Middle frontal gyrus (tissue), 1 donor: ENCODE measurements at regions not wholly inside any gene's neighbourhood (a gene's known extent, or its start where the extent isn't known, plus 50 kb on each side); places are given as distances from the start of the nearest gene placed in this dataset.
"Not testable (repeated sequence)": the region's sequence is repeated elsewhere in the genome, so short reads cannot be mapped to it uniquely, and the experiment has no call there.

ENCODE experiments used
- DNase-seq: peaks from one replicate; pipeline ENCODE4 v3.0.0-alpha.2; 2015; ENCODE audit warnings: low spot score; ENCODE audit errors: extremely low spot score

GRCh38 chr1:222187566-222188332, 360.2 kb downstream of the HHIPL2 start:
- no peak for DNase-seq

- no peak for DNase-seq
Measured at GRCh38 chr1:222182641-222183040, 365.3 kb downstream of the HHIPL2 start.

GRCh38 chr1:222181191-222181590, 366.7 kb downstream of the HHIPL2 start:
- no peak for DNase-seq

- not testable (repeated sequence) for DNase-seq
Measured at GRCh38 chr1:222177496-222177895, 370.4 kb downstream of the HHIPL2 start.

GRCh38 chr1:222171005-222171404, 376.9 kb downstream of the HHIPL2 start:
- DNase-seq = no peak

- no peak for DNase-seq
Measured at GRCh38 chr1:222168621-222169020, 379.3 kb downstream of the HHIPL2 start.

- no peak for DNase-seq
Measured at GRCh38 chr1:222167896-222168295, 380.0 kb downstream of the HHIPL2 start.

- no peak for DNase-seq
Measured at GRCh38 chr1:222167111-222167510, 380.8 kb downstream of the HHIPL2 start.

- DNase-seq = no peak
Measured at GRCh38 chr1:222165629-222166028, 382.3 kb downstream of the HHIPL2 start.

- DNase-seq = no peak
Measured at GRCh38 chr1:222163895-222164294, 384.0 kb downstream of the HHIPL2 start.

GRCh38 chr1:222161676-222162075, 386.2 kb downstream of the HHIPL2 start:
- no peak for DNase-seq

GRCh38 chr1:222157612-222158011, 390.3 kb downstream of the HHIPL2 start:
- DNase-seq = no peak

GRCh38 chr1:222140206-222140605, 398.3 kb upstream of the DUSP10 start:
- DNase-seq = no peak

- DNase-seq = no peak
Measured at GRCh38 chr1:222138095-222138494, 396.2 kb upstream of the DUSP10 start.

- no peak for DNase-seq
Measured at GRCh38 chr1:222136869-222137268, 395.0 kb upstream of the DUSP10 start.

GRCh38 chr1:222129041-222129440, 387.2 kb upstream of the DUSP10 start:
- no peak for DNase-seq

GRCh38 chr1:222127526-222128152, 385.8 kb upstream of the DUSP10 start:
- DNase-seq = no peak

- no peak for DNase-seq
Measured at GRCh38 chr1:222127096-222127495, 385.2 kb upstream of the DUSP10 start.

GRCh38 chr1:222126052-222126451, 384.2 kb upstream of the DUSP10 start:
- DNase-seq = no peak

GRCh38 chr1:222124602-222125001, 382.7 kb upstream of the DUSP10 start:
- no peak for DNase-seq

- no peak for DNase-seq
Measured at GRCh38 chr1:222123111-222123510, 381.2 kb upstream of the DUSP10 start.

- no peak for DNase-seq
Measured at GRCh38 chr1:222117809-222118208, 375.9 kb upstream of the DUSP10 start.

- DNase-seq = no peak
Measured at GRCh38 chr1:222114536-222115156, 372.8 kb upstream of the DUSP10 start.
